Neural cell (in vitro differentiated cells): ENCODE measurements at regions not wholly inside any gene's neighbourhood (a gene's known extent, or its start where the extent isn't known, plus 50 kb on each side); places are given as distances from the start of the nearest gene placed in this dataset.

Experiments
- CTCF ChIP-seq: fragments of 450-650 bp; IDR thresholded peaks from 2 replicates; pipeline ENCODE4 v1.5.1; 2014; ENCODE audit warnings: antibody characterized with exemption, mild to moderate bottlenecking, moderate library complexity; ENCODE audit not compliant: poor library complexity, severe bottlenecking
- EP300 ChIP-seq: fragments of 450-650 bp; conservative IDR thresholded peaks from 2 replicates; pipeline ENCODE4 v1.6.1; 2014; ENCODE audit warnings: antibody characterized with exemption, mild to moderate bottlenecking, moderate library complexity; ENCODE audit not compliant: poor library complexity, severe bottlenecking
- POLR2AphosphoS5 ChIP-seq: IDR thresholded peaks from 2 replicates; pipeline ENCODE4 v1.6.1; 2012
- RAD21 ChIP-seq: fragments of 450-650 bp; conservative IDR thresholded peaks from 2 replicates; pipeline ENCODE4 v1.6.1; 2014; ENCODE audit warnings: antibody characterized with exemption, mild to moderate bottlenecking, moderate library complexity
- TAF1 ChIP-seq: IDR thresholded peaks from 2 replicates; pipeline ENCODE4 v1.6.1; 2012; ENCODE audit warnings: low read depth

DNA sequence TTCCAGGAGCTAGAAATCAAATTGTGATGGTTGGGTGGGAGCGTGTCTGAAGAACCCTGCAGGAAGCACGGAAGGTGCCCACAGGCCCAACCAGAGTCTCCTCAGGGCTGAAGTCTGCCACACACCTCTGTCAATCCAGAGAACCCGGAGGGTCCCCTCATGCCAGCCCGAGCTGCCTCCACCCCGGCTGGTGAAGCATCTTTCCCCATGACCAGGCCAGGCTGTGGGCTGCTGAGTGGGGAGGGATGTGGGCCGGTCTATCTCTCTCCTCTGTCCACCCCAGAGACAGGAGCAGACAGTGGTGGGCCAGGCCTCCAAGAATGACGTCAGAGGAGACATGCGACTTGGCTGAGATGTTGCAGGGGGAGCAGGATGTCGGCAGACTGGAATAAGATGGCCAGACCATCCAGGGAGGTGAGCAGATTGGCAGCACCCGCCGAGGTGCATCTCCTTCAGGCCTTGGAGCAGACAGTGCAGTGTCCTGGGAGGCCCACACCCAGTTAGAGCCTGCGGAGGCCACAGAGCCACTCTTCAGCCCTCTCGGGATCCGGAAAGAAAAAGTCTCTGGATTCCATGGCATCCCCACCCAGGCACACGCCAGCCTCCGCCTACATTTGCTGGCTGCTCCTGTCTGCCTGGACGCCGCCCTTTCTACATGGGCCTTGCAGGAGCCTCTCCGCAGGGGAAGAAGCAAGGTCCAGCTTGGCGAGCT, 1524.9 kb downstream of the BRD1 start:
- TF ChIP-seq EP300 (no peak), POLR2AphosphoS5 (no peak), CTCF (no peak), RAD21 (no peak), TAF1 (no peak)
